Retinal pigment epithelial cell (primary cell): ENCODE measurements at regions not wholly inside any gene's neighbourhood (a gene's known extent, or its start where the extent isn't known, plus 50 kb on each side); places are given as distances from the start of the nearest gene placed in this dataset.
A peak's percentile ranks its signal among the peaks of the same experiment; 100 is the strongest.

Source experiments
- DNase-seq: peaks from one replicate; pipeline ENCODE4 v3.0.0-alpha.2; 2010; ENCODE audit warnings: low read depth
- H3K4me3 ChIP-seq: 2 replicates; pipeline ENCODE4 v1.5.1; 2011; ENCODE audit warnings: mild to moderate bottlenecking, low read length, control low read depth, moderate library complexity
- CTCF ChIP-seq: conservative IDR thresholded peaks from 2 replicates; pipeline ENCODE4 v1.5.1; 2011; ENCODE audit warnings: low read depth, low read length, control low read depth, inconsistent platforms

- no peak overlapping the region for H3K4me3 ChIP-seq
- no peak for TF ChIP-seq CTCF
- DNase-seq: no peak
Measured at GRCh38 chr9:108411632-108412031, 444.2 kb downstream of the ACTL7B start.

GRCh38 chr9:108410161-108410560 lies 445.6 kb downstream of the ACTL7B start:
- no peak for DNase-seq
- no peak for TF ChIP-seq CTCF
- H3K4me3 ChIP-seq: no peak overlapping the region

GRCh38 chr9:108400297-108400696 lies 455.5 kb downstream of the ACTL7B start:
- H3K4me3 ChIP-seq: no peak overlapping the region
- peak; percentile 12 for TF ChIP-seq CTCF
- DNase-seq: no peak

GRCh38 chr9:108399851-108400250 lies 455.9 kb downstream of the ACTL7B start:
- no peak overlapping the region for H3K4me3 ChIP-seq
- no peak for TF ChIP-seq CTCF
- no peak for DNase-seq

GRCh38 chr9:108397286-108397685 lies 458.5 kb downstream of the ACTL7B start:
- no peak for TF ChIP-seq CTCF
- no peak for DNase-seq
- no peak overlapping the region for H3K4me3 ChIP-seq

GRCh38 chr9:108396611-108397010 lies 459.2 kb downstream of the ACTL7B start:
- no peak overlapping the region for H3K4me3 ChIP-seq
- DNase-seq: no peak

GRCh38 chr9:108396193-108396592 lies 459.6 kb downstream of the ACTL7B start:
- no peak overlapping the region for H3K4me3 ChIP-seq
- no peak for TF ChIP-seq CTCF
- DNase-seq: no peak

More at GRCh38 chr9:108396611-108397010, 459.2 kb downstream of the ACTL7B start:
- no peak for TF ChIP-seq CTCF
